Islet of Langerhans (tissue), 1 donor: ENCODE measurements at regions not wholly inside any gene's neighbourhood (a gene's known extent, or its start where the extent isn't known, plus 50 kb on each side); places are given as distances from the start of the nearest gene placed in this dataset.
A peak's percentile ranks its signal among the peaks of the same experiment; 100 is the strongest.
"Not testable (repeated sequence)": the region's sequence is repeated elsewhere in the genome, so short reads cannot be mapped to it uniquely, and the experiment has no call there.

Source experiments
- FAIRE-seq: peaks from one replicate; lab custom pipeline; 2011; peaks lifted over from hg19 to GRCh38; lab: Jason Lieb, UNC

- no peak for FAIRE-seq
Measured at GRCh38 chr22:34842630-34843029, 223.3 kb upstream of the ISX start.

DNA sequence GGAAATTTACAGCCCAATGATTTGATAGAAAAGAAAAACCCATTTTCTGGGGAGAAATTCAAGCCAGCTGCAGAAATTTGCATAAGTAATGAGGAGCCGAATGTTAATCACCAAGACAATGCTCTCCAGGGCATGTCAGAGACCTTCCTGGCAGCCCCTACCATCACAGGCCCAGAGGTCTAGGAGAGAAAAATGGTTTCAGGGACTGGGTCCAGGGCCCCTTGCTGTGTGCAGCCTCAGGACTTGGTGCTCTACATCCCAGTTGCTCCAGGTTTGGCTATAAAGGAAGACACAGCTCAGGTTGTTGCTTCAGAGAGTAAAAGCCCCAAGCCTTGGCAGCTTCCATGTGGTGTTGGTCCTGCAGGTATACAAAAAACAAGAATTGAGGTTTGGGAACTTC lies 222.2 kb upstream of the ISX start:
- not testable (repeated sequence) for FAIRE-seq

- FAIRE-seq: no peak
Measured at GRCh38 chr22:34845391-34845790, 220.6 kb upstream of the ISX start.

GRCh38 chr22:34847072-34847471 lies 218.9 kb upstream of the ISX start:
- FAIRE-seq: no peak

GRCh38 chr22:34849965-34850364 lies 216.0 kb upstream of the ISX start:
- FAIRE-seq: no peak

DNA sequence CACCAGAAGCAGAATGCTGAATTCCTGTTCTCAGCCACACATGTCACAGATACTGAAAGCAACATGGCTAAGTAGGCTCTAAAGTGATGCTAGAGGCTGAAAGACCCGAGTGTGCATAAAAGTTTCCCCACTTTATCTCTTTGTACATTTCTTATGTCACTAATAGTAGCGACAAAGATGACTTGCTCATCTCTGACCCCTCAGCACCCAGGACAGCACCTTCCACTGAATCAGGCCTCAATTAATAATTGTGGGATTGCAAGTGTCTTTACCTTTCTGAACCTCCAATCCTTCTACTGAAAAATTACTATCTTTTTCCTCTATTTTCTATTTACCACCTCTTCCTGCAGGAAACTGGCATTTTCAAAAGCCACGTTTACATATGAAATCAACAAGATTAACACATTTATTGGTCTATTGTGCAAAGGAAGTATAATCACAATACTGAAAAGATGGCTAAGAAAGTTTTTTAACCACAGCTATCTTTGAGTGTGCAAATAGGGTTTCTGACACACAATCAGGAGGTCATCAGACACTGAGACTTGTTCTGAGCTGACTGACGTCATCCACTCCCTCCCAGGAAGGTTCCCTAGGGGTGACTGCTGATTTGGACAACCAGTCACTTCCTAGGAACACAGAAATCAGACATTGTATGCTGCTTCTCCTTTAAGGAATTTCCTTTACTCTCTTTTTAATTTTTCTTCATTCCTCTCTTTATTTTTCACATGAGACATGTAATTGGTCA lies 213.9 kb upstream of the ISX start:
- FAIRE-seq: no peak

GRCh38 chr22:34855471-34855870 lies 210.5 kb upstream of the ISX start:
- no peak for FAIRE-seq

- peak; percentile 9 for FAIRE-seq
Measured at GRCh38 chr22:34858066-34858465, 207.9 kb upstream of the ISX start.

- no peak for FAIRE-seq
Measured at GRCh38 chr22:34861787-34862186, 204.2 kb upstream of the ISX start.

DNA sequence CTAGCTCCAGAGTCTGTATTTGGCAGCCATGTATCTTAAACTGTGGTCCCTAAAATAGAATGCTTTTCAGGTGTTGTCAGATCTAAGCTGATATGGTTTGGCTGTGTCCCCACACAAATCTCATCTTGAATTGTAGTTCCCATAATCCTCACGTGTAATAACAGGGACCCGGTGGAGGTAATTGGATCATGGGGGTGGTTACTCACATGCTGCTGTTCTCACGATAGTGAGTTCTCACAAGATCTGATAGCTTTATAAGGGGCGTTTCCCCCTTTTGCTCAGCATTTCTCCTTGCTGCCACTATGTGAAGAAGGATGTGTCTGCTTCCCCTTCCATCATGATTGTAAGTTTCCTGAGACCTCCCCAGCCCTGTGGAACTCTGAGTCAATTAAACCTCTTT lies 199.9 kb upstream of the ISX start:
- FAIRE-seq: no peak

DNA sequence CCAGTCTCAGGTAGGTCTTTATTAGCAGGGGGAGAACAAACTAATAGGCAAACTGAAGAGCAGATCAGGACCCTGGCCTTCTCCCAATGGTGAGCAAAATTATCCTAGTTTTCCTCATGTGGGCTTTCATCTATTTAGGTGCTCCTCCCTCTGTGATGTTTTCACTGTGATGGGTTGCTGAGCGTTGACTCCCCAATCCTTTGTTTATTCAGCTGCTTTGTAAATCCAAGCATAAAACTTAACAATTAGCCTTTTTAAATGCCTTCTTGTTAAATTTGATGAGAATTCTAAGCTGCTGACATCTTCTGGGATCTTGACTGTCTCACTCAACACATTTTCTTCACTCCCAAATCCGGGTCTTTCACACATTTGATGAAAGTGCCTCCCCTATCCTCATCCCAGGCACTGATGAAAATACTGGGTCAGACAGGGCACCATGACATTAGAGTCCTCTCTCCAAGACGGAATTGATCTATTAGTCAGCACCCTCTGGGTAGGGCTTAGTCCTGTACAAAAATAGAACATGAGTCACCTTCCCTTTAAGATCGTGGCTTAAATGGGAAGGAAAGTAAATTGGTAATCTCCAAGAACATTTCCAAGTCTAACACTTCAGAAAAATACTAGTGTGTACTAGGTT lies 199.3 kb upstream of the ISX start:
- no peak for FAIRE-seq

DNA sequence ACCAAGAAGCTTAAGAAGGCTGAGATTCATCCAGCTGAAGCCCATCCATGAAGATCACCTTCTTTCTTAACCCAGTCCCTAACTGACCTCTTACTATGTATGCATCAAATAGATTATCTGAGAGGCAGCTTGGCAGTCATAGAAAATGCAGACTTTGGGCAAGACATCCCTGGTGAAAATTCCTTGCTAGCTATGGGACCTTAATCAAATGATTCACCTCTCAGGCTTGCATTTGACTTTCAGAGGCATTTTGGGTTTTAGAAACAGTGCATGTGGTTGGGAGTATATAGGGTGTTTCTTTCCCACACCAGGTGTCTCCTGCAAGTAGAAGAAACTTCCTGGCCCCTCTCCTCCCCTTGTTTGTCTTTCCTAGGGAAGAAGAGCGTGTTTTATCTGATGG lies 188.5 kb upstream of the ISX start:
- no peak for FAIRE-seq

- no peak for FAIRE-seq
Measured at GRCh38 chr22:34878171-34878570, 187.8 kb upstream of the ISX start.

- no peak for FAIRE-seq
Measured at GRCh38 chr22:34879001-34879400, 187.0 kb upstream of the ISX start.

DNA sequence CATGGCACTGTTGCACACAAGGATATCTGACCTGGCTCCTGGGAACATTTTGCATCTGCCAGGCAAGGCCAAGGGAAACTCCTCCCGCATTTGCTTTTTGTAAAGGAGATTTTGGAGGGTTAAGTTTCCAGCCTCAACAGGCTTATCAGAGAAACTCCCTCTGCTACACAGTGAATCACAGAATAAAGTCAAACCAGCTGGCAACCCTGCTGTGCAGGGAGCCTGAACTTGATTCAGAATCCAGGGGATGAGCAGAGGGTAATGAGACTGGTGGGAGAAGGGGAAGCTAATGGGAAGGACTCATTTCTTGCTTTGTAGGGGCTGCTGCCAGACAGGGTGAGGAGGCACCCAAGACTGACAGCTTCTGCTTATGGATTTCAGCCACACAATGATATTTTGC lies 185.3 kb upstream of the ISX start:
- no peak for FAIRE-seq

DNA sequence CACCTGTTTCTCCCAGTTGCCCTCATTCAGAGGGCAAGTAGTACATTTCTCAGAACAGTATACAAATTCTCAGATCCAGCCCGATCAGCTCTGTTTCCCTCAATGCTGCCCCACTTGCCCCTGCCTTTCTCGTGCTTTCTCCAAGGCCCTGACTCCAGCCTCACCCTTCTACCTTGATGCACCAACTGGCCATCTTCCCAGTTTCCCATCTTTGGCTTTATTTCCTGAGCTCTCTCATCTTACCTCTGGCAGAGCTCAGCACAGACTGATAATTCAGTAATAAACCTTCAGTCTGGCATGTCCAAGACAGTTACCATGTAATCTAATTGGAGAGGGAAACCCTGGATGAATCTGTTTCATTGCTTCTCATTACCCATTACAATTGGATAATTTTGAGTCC lies 184.5 kb upstream of the ISX start:
- FAIRE-seq: no peak

DNA sequence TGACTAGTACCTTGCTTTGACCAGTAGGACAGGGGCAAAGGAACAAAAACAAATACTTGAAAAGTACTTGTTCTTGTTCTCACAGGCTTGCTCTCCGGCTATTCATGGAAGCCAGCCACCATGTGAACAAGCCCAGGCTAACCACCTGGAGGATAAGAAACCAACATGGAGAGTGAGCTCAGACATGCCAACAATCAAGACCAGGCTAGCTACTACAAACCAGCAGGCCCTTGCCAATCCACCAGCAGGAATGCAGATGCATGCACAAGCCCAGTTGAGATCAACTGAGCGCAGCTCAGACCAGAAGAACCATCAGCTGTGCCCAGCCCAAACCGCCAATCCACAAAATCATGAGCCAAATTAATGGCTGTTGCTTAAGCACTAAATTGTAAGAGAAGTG lies 180.1 kb upstream of the ISX start:
- no peak for FAIRE-seq

GRCh38 chr22:34886391-34886790 lies 179.6 kb upstream of the ISX start:
- FAIRE-seq: no peak

DNA sequence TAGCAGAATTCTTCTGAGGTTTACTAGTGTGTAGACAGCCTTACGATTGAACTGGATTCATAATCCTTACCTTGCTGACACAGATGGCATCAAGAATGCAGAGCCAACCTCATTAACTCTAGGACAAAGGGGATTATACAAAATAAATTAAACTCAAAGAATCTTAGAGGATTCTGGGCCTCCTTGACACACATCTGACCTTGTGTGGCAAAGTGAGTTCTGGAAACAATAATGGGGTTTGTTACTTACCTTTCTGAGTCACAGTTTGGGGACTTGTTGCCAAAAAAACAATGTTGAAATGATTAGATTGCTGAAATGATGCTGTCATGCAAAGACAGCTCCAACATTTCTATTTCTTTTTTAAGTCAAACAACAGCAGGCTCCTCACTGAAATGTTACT lies 179.1 kb upstream of the ISX start:
- FAIRE-seq: no peak

- FAIRE-seq: no peak
Measured at GRCh38 chr22:34897126-34897525, 168.8 kb upstream of the ISX start.

DNA sequence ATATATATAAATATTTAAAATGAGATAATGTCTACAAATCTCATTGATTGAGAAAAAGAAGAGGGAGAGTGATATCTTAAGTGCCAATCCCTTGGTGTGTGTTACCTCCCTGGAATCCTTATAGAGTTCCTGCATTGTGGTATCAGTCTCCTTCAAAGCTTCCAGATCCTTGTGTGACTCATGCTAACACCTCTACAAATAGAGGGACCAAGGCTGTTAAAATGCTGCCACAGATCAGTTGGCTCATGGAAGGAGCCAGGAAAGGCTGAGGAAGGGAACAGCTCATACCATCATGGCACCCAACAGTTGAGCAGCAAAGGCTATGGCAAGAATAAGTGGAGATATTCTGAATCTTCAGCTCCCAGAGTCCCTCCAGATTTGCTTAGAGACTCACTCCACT lies 163.6 kb upstream of the ISX start:
- FAIRE-seq: no peak

- no peak for FAIRE-seq
Measured at GRCh38 chr22:34903416-34903815, 162.5 kb upstream of the ISX start.

DNA sequence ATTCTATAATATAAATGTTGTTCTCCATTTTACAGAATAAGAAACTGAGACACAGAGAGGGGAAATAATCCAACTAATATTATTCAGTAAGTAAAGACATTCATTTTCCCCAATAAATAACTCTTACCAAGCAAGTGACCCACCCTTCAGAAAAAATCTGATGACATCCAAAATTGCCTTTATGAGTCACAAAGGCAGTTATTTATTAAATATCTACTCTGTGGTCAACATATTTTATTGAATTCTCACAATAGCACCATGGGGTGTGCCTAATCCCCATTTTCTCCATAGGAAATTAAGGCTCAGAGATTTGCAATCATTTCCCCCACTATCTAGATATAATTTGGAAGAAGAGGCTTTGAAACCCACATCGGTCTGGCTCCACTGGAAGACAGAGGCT lies 161.5 kb upstream of the ISX start:
- FAIRE-seq: no peak

DNA sequence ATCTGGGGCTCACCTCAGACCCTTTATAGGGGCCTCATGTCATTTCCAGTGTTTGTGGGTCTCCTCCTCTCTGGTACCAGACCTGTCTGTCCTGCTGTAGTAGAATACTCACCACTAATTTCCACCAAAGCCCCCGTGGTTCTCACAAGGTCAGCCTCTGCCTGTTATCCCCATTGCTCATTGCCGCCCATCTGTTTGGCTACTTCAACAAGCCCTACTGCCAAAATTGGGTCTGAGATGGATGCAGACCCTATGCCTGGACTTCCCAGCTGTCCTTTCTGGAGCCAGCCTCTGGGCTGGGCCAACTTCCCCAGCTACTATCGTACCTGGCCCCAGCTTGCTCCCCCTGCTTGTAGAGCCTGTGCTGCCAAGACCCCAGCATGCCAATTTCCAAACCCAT lies 152.1 kb upstream of the ISX start:
- FAIRE-seq: no peak
